ENCODE measurements at regions not wholly inside any gene's neighbourhood (a gene's known extent, or its start where the extent isn't known, plus 50 kb on each side); places are given as distances from the start of the nearest gene placed in this dataset.
"Not testable (repeated sequence)": the region's sequence is repeated elsewhere in the genome, so short reads cannot be mapped to it uniquely, and the experiment has no call there.

DNA sequence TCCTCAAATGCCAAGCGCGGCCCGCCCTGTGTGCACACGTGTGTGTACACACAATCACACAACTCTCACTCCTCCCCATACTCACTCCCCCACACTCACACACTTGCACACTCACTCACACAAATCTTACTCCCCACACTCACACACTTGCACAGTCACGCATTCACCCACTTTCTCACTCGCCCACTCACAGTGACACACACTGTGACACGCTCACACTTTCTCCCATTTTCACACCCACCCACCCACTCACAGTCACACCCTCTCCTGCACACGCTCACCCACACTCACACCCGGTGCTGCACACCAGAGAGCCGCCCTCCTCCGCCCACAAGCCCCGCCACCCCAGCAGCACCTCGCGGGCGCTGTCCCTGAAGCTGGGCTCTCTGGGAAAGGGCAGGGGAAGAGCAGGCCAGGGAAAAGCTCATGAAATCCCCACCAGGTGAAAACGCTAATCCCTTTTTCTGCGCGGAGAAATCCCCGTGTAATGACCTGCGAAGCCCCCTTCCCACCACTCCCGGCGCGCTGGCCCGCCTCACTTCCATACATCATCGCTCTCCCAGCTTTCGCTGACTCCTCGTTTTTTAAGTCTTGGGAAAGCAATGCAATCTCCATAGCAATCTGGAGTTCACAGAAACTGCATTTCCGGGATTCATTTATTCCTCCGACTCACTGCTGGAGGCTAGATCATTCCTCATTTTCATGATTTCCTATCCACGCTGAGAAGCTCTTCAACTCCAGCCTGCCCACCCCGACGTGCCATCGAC is 211.6 kb upstream of the LRRC61 start:
- H3K9me1 ChIP-seq (ENCODE audit: control insufficient read depth, extremely low read depth, insufficient read depth, low read length); H3K27ac ChIP-seq (ENCODE audit: control insufficient read depth, insufficient read depth, low read length); H2AFZ ChIP-seq (ENCODE audit: control insufficient read depth, low read length); H3K4me1 ChIP-seq (ENCODE audit: control insufficient read depth, extremely low read depth, insufficient read depth, low read length); H3K79me2 ChIP-seq (ENCODE audit: control insufficient read depth, insufficient read depth, low read length); dilution Hi-C loops (cut with MboI; ENCODE audit: extremely low pct_ligation_motif_present, low sequenced_read_pairs); H3K9ac ChIP-seq (ENCODE audit: control insufficient read depth, extremely low read depth, insufficient read depth, low read length); FAIRE-seq; H3K36me3 ChIP-seq (ENCODE audit: control insufficient read depth in 2 of 2, extremely low read depth in 1 of 2, insufficient read depth in 2 of 2, low read length in 2 of 2); DNase-seq (ENCODE audit: low read depth, low spot score); H3K4me2 ChIP-seq (ENCODE audit: control insufficient read depth, extremely low read depth, insufficient read depth, low read depth, low read length); H3K27me3 ChIP-seq (ENCODE audit: control insufficient read depth, extremely low read depth, insufficient read depth, low read length); H4K20me1 ChIP-seq (ENCODE audit: control insufficient read depth, extremely low read depth, insufficient read depth, low read length); H3K4me3 ChIP-seq (ENCODE audit: control insufficient read depth in 2 of 3, extremely low read depth in 1 of 3, insufficient read depth in 2 of 3, low read depth in 1 of 3, low read length in 3 of 3); H3K9me3 ChIP-seq (ENCODE audit: control insufficient read depth, low read depth, low read length): not testable (repeated sequence)

DNA sequence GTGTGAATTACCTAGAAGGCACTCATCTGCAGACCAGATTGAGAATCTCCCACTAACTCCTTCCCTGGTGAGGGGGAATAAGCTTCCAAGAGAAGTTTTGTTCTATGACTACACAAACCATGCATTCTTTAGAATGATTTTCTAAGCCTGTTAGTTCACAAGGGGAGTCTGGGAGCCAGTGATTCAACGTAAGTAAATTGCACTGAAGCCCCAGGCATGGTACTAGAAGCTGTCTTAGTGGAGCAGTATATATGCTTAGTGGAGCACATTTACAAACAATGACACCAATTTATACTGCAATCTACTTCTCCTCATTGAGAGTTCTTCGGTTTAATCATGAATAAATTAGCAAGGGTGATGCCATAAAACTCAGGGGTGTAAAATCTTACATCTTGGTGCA is 209.9 kb upstream of the LRRC61 start:
- H3K9me1 ChIP-seq (ENCODE audit: control insufficient read depth, extremely low read depth, insufficient read depth, low read length); H3K79me2 ChIP-seq (ENCODE audit: control insufficient read depth, insufficient read depth, low read length); dilution Hi-C loops (cut with MboI; ENCODE audit: extremely low pct_ligation_motif_present, low sequenced_read_pairs); H3K27ac ChIP-seq (ENCODE audit: control insufficient read depth, insufficient read depth, low read length); H4K20me1 ChIP-seq (ENCODE audit: control insufficient read depth, extremely low read depth, insufficient read depth, low read length); H3K36me3 ChIP-seq (ENCODE audit: control insufficient read depth in 2 of 2, extremely low read depth in 1 of 2, insufficient read depth in 2 of 2, low read length in 2 of 2); DNase-seq (ENCODE audit: low read depth, low spot score); H3K9me3 ChIP-seq (ENCODE audit: control insufficient read depth, low read depth, low read length); H2AFZ ChIP-seq (ENCODE audit: control insufficient read depth, low read length); H3K27me3 ChIP-seq (ENCODE audit: control insufficient read depth, extremely low read depth, insufficient read depth, low read length); FAIRE-seq; H3K4me2 ChIP-seq (ENCODE audit: control insufficient read depth, extremely low read depth, insufficient read depth, low read depth, low read length); H3K4me1 ChIP-seq (ENCODE audit: control insufficient read depth, extremely low read depth, insufficient read depth, low read length); H3K4me3 ChIP-seq (ENCODE audit: control insufficient read depth in 2 of 3, extremely low read depth in 1 of 3, insufficient read depth in 2 of 3, low read depth in 1 of 3, low read length in 3 of 3); H3K9ac ChIP-seq (ENCODE audit: control insufficient read depth, extremely low read depth, insufficient read depth, low read length): not testable (repeated sequence)

DNA sequence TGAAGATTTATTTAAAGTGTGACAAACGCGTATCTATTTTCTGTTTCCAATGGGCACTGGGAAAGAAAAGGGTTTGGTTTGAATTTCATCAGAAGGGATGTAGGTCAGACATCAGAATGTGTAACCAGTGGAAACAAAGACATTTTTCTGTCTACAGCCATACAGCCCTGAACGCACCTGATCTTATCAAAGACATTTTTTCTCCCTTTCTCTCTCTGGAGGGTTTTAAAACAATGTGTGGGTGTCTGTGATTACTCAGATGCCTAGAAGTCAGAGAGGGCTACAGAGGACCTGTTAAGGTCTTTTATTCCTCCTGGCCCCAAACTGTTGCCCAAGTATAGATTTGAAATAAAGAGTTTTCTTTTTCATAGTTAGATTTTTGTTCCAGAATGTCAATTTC is 208.6 kb upstream of the LRRC61 start:
- FAIRE-seq; H3K27me3 ChIP-seq (ENCODE audit: control insufficient read depth, extremely low read depth, insufficient read depth, low read length); dilution Hi-C loops (cut with MboI; ENCODE audit: extremely low pct_ligation_motif_present, low sequenced_read_pairs): not testable (repeated sequence)

DNA sequence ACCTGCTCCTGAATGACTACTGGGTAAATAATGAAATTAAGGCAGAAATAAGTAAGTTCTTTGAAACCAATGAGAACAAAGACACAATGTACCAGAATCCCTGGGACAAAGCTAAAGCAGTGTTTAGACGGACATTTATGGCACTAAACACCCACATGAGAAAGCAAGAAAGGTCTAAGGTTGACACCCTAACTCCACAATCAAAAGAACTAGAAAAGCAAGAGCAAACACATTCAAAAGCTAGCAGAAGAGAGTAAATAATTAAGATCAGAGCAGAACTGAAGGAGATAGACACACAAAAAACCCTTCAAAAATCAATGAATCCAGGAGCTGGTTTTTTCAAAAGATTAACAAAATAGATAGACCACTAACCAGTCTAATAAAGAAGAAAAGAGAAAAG is 203.2 kb upstream of the LRRC61 start:
- FAIRE-seq; dilution Hi-C loops (cut with MboI; ENCODE audit: extremely low pct_ligation_motif_present, low sequenced_read_pairs); H3K9me1 ChIP-seq (ENCODE audit: control insufficient read depth, extremely low read depth, insufficient read depth, low read length); H3K9me3 ChIP-seq (ENCODE audit: control insufficient read depth, low read depth, low read length); H3K4me1 ChIP-seq (ENCODE audit: control insufficient read depth, extremely low read depth, insufficient read depth, low read length); H3K4me3 ChIP-seq (ENCODE audit: control insufficient read depth in 2 of 3, extremely low read depth in 1 of 3, insufficient read depth in 2 of 3, low read depth in 1 of 3, low read length in 3 of 3); H2AFZ ChIP-seq (ENCODE audit: control insufficient read depth, low read length); H4K20me1 ChIP-seq (ENCODE audit: control insufficient read depth, extremely low read depth, insufficient read depth, low read length); H3K9ac ChIP-seq (ENCODE audit: control insufficient read depth, extremely low read depth, insufficient read depth, low read length); H3K27ac ChIP-seq (ENCODE audit: control insufficient read depth, insufficient read depth, low read length); H3K4me2 ChIP-seq (ENCODE audit: control insufficient read depth, extremely low read depth, insufficient read depth, low read depth, low read length); H3K79me2 ChIP-seq (ENCODE audit: control insufficient read depth, insufficient read depth, low read length); H3K36me3 ChIP-seq (ENCODE audit: control insufficient read depth in 2 of 2, extremely low read depth in 1 of 2, insufficient read depth in 2 of 2, low read length in 2 of 2); H3K27me3 ChIP-seq (ENCODE audit: control insufficient read depth, extremely low read depth, insufficient read depth, low read length); DNase-seq (ENCODE audit: low read depth, low spot score): not testable (repeated sequence)

More for the DNA sequence above, 208.6 kb upstream of the LRRC61 start:
- not testable (repeated sequence) for H3K4me1 ChIP-seq (ENCODE audit: control insufficient read depth, extremely low read depth, insufficient read depth, low read length); H3K79me2 ChIP-seq (ENCODE audit: control insufficient read depth, insufficient read depth, low read length); DNase-seq (ENCODE audit: low read depth, low spot score); H3K36me3 ChIP-seq (ENCODE audit: control insufficient read depth in 2 of 2, extremely low read depth in 1 of 2, insufficient read depth in 2 of 2, low read length in 2 of 2); H3K9ac ChIP-seq (ENCODE audit: control insufficient read depth, extremely low read depth, insufficient read depth, low read length); H3K27ac ChIP-seq (ENCODE audit: control insufficient read depth, insufficient read depth, low read length); H3K4me3 ChIP-seq (ENCODE audit: control insufficient read depth in 2 of 3, extremely low read depth in 1 of 3, insufficient read depth in 2 of 3, low read depth in 1 of 3, low read length in 3 of 3); H3K9me1 ChIP-seq (ENCODE audit: control insufficient read depth, extremely low read depth, insufficient read depth, low read length); H3K4me2 ChIP-seq (ENCODE audit: control insufficient read depth, extremely low read depth, insufficient read depth, low read depth, low read length); H2AFZ ChIP-seq (ENCODE audit: control insufficient read depth, low read length); H3K9me3 ChIP-seq (ENCODE audit: control insufficient read depth, low read depth, low read length); H4K20me1 ChIP-seq (ENCODE audit: control insufficient read depth, extremely low read depth, insufficient read depth, low read length)

DNA sequence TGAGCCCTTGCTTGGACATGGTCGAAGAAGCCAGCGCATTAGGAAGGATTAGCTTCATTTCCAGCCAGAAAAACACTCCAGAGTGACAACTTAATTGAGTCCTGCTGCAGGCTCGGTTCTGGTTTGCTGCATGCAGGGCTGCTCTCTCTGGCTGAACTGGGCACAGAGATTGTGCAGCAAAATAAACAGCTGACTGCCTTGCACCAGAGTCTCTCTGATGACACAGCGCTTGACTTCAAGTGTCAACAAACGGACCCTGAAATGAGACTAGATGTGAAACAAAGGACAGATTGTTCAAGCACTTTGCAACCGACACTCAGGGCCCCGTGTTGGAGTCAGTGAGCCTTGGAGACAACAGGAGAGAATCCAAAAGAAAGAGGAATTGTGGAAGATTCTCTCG is 197.3 kb upstream of the LRRC61 start:
- H3K27me3 ChIP-seq (ENCODE audit: control insufficient read depth, extremely low read depth, insufficient read depth, low read length); FAIRE-seq; H3K4me3 ChIP-seq (ENCODE audit: control insufficient read depth in 2 of 3, extremely low read depth in 1 of 3, insufficient read depth in 2 of 3, low read depth in 1 of 3, low read length in 3 of 3); H3K9me1 ChIP-seq (ENCODE audit: control insufficient read depth, extremely low read depth, insufficient read depth, low read length); H3K4me2 ChIP-seq (ENCODE audit: control insufficient read depth, extremely low read depth, insufficient read depth, low read depth, low read length); H3K4me1 ChIP-seq (ENCODE audit: control insufficient read depth, extremely low read depth, insufficient read depth, low read length); H3K27ac ChIP-seq (ENCODE audit: control insufficient read depth, insufficient read depth, low read length); H3K9ac ChIP-seq (ENCODE audit: control insufficient read depth, extremely low read depth, insufficient read depth, low read length); H3K79me2 ChIP-seq (ENCODE audit: control insufficient read depth, insufficient read depth, low read length); H2AFZ ChIP-seq (ENCODE audit: control insufficient read depth, low read length); H3K36me3 ChIP-seq (ENCODE audit: control insufficient read depth in 2 of 2, extremely low read depth in 1 of 2, insufficient read depth in 2 of 2, low read length in 2 of 2); H3K9me3 ChIP-seq (ENCODE audit: control insufficient read depth, low read depth, low read length); H4K20me1 ChIP-seq (ENCODE audit: control insufficient read depth, extremely low read depth, insufficient read depth, low read length); dilution Hi-C loops (cut with MboI; ENCODE audit: extremely low pct_ligation_motif_present, low sequenced_read_pairs); DNase-seq (ENCODE audit: low read depth, low spot score): not testable (repeated sequence)
